ENCODE measurements at regions not wholly inside any gene's neighbourhood (a gene's known extent, or its start where the extent isn't known, plus 50 kb on each side); places are given as distances from the start of the nearest gene placed in this dataset.

DNA sequence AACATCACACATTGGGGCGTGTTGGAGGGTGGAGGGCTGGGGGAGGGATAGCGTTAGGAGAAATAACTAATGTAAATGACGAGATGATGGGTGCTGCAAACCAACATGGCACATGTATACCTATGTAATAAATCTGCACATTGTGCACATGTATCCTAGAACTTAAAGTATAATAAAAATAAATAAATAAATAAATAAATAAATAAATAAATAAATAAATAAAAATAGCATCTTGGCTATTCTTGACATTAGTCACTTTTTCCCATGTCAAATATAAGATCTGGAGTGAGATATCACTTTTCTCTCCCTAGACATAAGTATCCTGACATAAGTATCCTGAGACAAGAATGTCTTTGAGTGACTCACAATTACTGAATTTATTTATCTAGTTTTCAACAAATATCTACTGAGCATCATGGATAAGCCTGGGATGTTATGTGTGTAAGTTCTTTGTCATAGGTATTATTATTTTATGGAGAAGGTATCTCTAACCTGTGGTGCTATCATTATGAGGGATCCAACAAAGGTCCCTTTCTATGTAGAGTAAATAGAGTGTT lies 691.3 kb downstream of the SORCS1 start:
- Histone ChIP-seq H3K4ac (ENCODE audit: low read depth, low read length) (no peak overlapping the region), H3K4me1 (ENCODE audit: control insufficient read depth in 1 of 2, insufficient read depth in 2 of 2, low read length in 2 of 2) (no peaks in the 10 kb centered on the region), H3K36me3 (ENCODE audit: control insufficient read depth in 1 of 2, insufficient read depth in 2 of 2, low read length in 2 of 2) (no peaks in the 10 kb centered on the region), H2BK12ac (ENCODE audit: low read length) (no peak overlapping the region), H3K27me3 (ENCODE audit: insufficient read depth, low read length) (no peaks in the 10 kb centered on the region), H3K9me3 (ENCODE audit: insufficient read depth, low read depth, low read length) (no peaks in the 10 kb centered on the region), H4K91ac (ENCODE audit: low read depth, low read length) (no peak overlapping the region), H3K27ac (ENCODE audit: low read depth, low read length) (no peak overlapping the region), H2AFZ (ENCODE audit: insufficient read depth, low read length, poor library complexity) (no peak overlapping the region), H4K12ac (ENCODE audit: low read depth, low read length) (no peak overlapping the region), H3K79me1 (ENCODE audit: low read length) (no peaks in the 10 kb centered on the region), H3K4me3 (ENCODE audit: low read depth, low read length) (no peak overlapping the region), H3K79me2 (ENCODE audit: control insufficient read depth, insufficient read depth, low read length, poor library complexity) (no peaks in the 10 kb centered on the region), H3K23ac (ENCODE audit: low read length) (no peak overlapping the region), H3K4me2 (ENCODE audit: low read length) (no peak overlapping the region), H3K18ac (ENCODE audit: low read length) (no peak overlapping the region), H3K9ac (ENCODE audit: low read length) (no peak overlapping the region), H2BK5ac (ENCODE audit: low read depth, low read length, poor library complexity) (no peak overlapping the region), H4K8ac (ENCODE audit: low read depth, low read length) (no peak overlapping the region), H3K14ac (ENCODE audit: low read length) (no peak overlapping the region), H2BK120ac (ENCODE audit: insufficient read depth, low read length, poor library complexity) (no peak overlapping the region), H2AK5ac (ENCODE audit: low read length) (no peak overlapping the region)
- no CpG with 5 or more reads among the region's 3 CpGs for WGBS (ENCODE audit: extremely low coverage, insufficient coverage, insufficient read length)
- no peak for DNase-seq

DNA sequence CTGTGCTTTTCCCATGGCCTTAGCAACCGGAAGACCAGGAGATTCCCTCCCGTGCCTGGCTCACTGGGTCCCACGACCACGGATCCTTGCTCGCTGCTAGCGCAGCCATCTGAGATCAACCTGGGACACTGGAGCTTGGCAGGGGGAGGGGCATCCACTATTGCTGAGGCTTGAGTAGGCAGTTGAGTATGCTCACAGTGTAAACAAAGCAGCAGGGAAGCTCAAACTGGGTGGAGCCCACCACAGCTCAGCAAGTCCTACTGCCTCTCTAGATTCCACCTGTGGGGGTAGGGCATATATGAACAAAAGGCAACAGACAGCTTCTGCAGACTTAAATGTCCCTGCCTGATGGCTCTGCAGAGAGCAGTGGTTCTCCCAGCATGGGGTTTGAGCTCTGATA lies 697.0 kb downstream of the SORCS1 start:
- H4K91ac ChIP-seq (ENCODE audit: low read depth, low read length): no peak overlapping the region
- H3K9me3 ChIP-seq (ENCODE audit: insufficient read depth, low read depth, low read length): no peaks in the 10 kb centered on the region
- no peaks in the 10 kb centered on the region for H3K79me2 ChIP-seq (ENCODE audit: control insufficient read depth, insufficient read depth, low read length, poor library complexity)
- no peak for DNase-seq
- H3K4ac ChIP-seq (ENCODE audit: low read depth, low read length): no peak overlapping the region
- no peak overlapping the region for H4K8ac ChIP-seq (ENCODE audit: low read depth, low read length)
- no peak overlapping the region for H2BK5ac ChIP-seq (ENCODE audit: low read depth, low read length, poor library complexity)
- no peak overlapping the region for H3K18ac ChIP-seq (ENCODE audit: low read length)
- H3K9ac ChIP-seq (ENCODE audit: low read length): no peak overlapping the region
- H2BK12ac ChIP-seq (ENCODE audit: low read length): no peak overlapping the region
- no peak overlapping the region for H2BK120ac ChIP-seq (ENCODE audit: insufficient read depth, low read length, poor library complexity)
- H3K36me3 ChIP-seq (ENCODE audit: control insufficient read depth in 1 of 2, insufficient read depth in 2 of 2, low read length in 2 of 2): no peaks in the 10 kb centered on the region
- no peaks in the 10 kb centered on the region for H3K4me1 ChIP-seq (ENCODE audit: control insufficient read depth in 1 of 2, insufficient read depth in 2 of 2, low read length in 2 of 2)
- no peak overlapping the region for H4K12ac ChIP-seq (ENCODE audit: low read depth, low read length)
- H3K4me3 ChIP-seq (ENCODE audit: low read depth, low read length): no peak overlapping the region
- WGBS (ENCODE audit: extremely low coverage, insufficient coverage, insufficient read length): no CpG with 5 or more reads among the region's 6 CpGs
- no peak overlapping the region for H2AK5ac ChIP-seq (ENCODE audit: low read length)
- no peak overlapping the region for H3K27ac ChIP-seq (ENCODE audit: low read depth, low read length)
- H3K27me3 ChIP-seq (ENCODE audit: insufficient read depth, low read length): no peaks in the 10 kb centered on the region
- no peaks in the 10 kb centered on the region for H3K79me1 ChIP-seq (ENCODE audit: low read length)
- H3K23ac ChIP-seq (ENCODE audit: low read length): no peak overlapping the region
- H3K4me2 ChIP-seq (ENCODE audit: low read length): no peak overlapping the region
- H3K14ac ChIP-seq (ENCODE audit: low read length): no peak overlapping the region
- H2AFZ ChIP-seq (ENCODE audit: insufficient read depth, low read length, poor library complexity): no peak overlapping the region

DNA sequence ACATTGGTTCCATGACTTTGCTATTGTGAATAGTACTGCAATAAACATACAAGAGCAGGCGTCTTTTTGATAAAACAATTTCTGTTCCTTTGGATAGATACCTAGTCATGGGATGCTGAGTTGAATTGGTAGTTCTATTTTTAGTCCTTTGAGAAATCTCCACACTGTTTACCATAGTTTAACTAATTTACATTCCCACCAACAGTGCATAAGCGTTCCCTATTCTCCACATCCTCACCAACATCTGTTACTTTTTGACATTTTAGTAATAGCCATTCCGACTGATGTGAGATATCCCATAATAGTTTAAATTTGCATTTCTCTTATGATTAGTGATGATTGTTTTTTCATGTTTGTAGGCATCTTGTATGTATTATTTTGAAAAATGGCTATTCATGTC lies 707.0 kb downstream of the SORCS1 start:
- Histone ChIP-seq H2AFZ (ENCODE audit: insufficient read depth, low read length, poor library complexity) (no peak overlapping the region), H3K9ac (ENCODE audit: low read length) (no peak overlapping the region), H2AK5ac (ENCODE audit: low read length) (no peak overlapping the region), H4K12ac (ENCODE audit: low read depth, low read length) (no peak overlapping the region), H3K9me3 (ENCODE audit: insufficient read depth, low read depth, low read length) (no peaks in the 10 kb centered on the region), H3K36me3 (ENCODE audit: control insufficient read depth in 1 of 2, insufficient read depth in 2 of 2, low read length in 2 of 2) (no peaks in the 10 kb centered on the region), H3K18ac (ENCODE audit: low read length) (no peak overlapping the region), H3K79me2 (ENCODE audit: control insufficient read depth, insufficient read depth, low read length, poor library complexity) (no peaks in the 10 kb centered on the region), H2BK5ac (ENCODE audit: low read depth, low read length, poor library complexity) (no peak overlapping the region), H3K4me2 (ENCODE audit: low read length) (no peak overlapping the region), H4K91ac (ENCODE audit: low read depth, low read length) (no peak overlapping the region), H3K79me1 (ENCODE audit: low read length) (no peaks in the 10 kb centered on the region), H2BK12ac (ENCODE audit: low read length) (no peak overlapping the region), H3K23ac (ENCODE audit: low read length) (no peak overlapping the region), H3K14ac (ENCODE audit: low read length) (no peak overlapping the region), H3K4me3 (ENCODE audit: low read depth, low read length) (no peak overlapping the region), H3K4ac (ENCODE audit: low read depth, low read length) (no peak overlapping the region), H2BK120ac (ENCODE audit: insufficient read depth, low read length, poor library complexity) (no peak overlapping the region), H3K27ac (ENCODE audit: low read depth, low read length) (no peak overlapping the region), H4K8ac (ENCODE audit: low read depth, low read length) (no peak overlapping the region), H3K27me3 (ENCODE audit: insufficient read depth, low read length) (no peaks in the 10 kb centered on the region), H3K4me1 (ENCODE audit: control insufficient read depth in 1 of 2, insufficient read depth in 2 of 2, low read length in 2 of 2) (no peaks in the 10 kb centered on the region)
- DNase-seq: no peak
- WGBS (ENCODE audit: extremely low coverage, insufficient coverage, insufficient read length): no CpG with 5 or more reads among the region's 3 CpGs

- Histone ChIP-seq H3K36me3 (ENCODE audit: control insufficient read depth in 1 of 2, insufficient read depth in 2 of 2, low read length in 2 of 2) (no peaks in the 10 kb centered on the region), H3K79me1 (ENCODE audit: low read length) (no peaks in the 10 kb centered on the region), H2BK12ac (ENCODE audit: low read length) (no peak overlapping the region), H3K9ac (ENCODE audit: low read length) (no peak overlapping the region), H2AFZ (ENCODE audit: insufficient read depth, low read length, poor library complexity) (no peak overlapping the region), H4K12ac (ENCODE audit: low read depth, low read length) (no peak overlapping the region), H2BK5ac (ENCODE audit: low read depth, low read length, poor library complexity) (no peak overlapping the region), H3K4me3 (ENCODE audit: low read depth, low read length) (no peak overlapping the region), H3K9me3 (ENCODE audit: insufficient read depth, low read depth, low read length) (no peaks in the 10 kb centered on the region), H2AK5ac (ENCODE audit: low read length) (no peak overlapping the region), H3K4me1 (ENCODE audit: control insufficient read depth in 1 of 2, insufficient read depth in 2 of 2, low read length in 2 of 2) (no peaks in the 10 kb centered on the region), H2BK120ac (ENCODE audit: insufficient read depth, low read length, poor library complexity) (no peak overlapping the region), H3K4me2 (ENCODE audit: low read length) (no peak overlapping the region), H3K27me3 (ENCODE audit: insufficient read depth, low read length) (no peaks in the 10 kb centered on the region), H3K79me2 (ENCODE audit: control insufficient read depth, insufficient read depth, low read length, poor library complexity) (no peaks in the 10 kb centered on the region), H3K18ac (ENCODE audit: low read length) (no peak overlapping the region), H3K14ac (ENCODE audit: low read length) (no peak overlapping the region), H3K23ac (ENCODE audit: low read length) (no peak overlapping the region), H4K8ac (ENCODE audit: low read depth, low read length) (no peak overlapping the region), H3K27ac (ENCODE audit: low read depth, low read length) (no peak overlapping the region), H4K91ac (ENCODE audit: low read depth, low read length) (no peak overlapping the region), H3K4ac (ENCODE audit: low read depth, low read length) (no peak overlapping the region)
- no CpG with 5 or more reads among the region's 3 CpGs for WGBS (ENCODE audit: extremely low coverage, insufficient coverage, insufficient read length)
- DNase-seq: no peak
Observed at GRCh38 chr10:106454233-106454632, 710.3 kb downstream of the SORCS1 start.

Measured in trophoblast cell (in vitro differentiated cells and primary cell).